ENCODE measurements at regions not wholly inside any gene's neighbourhood (a gene's known extent, or its start where the extent isn't known, plus 50 kb on each side); places are given as distances from the start of the nearest gene placed in this dataset.

- WGBS (ENCODE audit: insufficient coverage, insufficient replicate concordance, low lambda C conversion rate, missing lambda C conversion rate), result 24% methylated on average over 1 of the region's 1 CpG
- H3K4me1 ChIP-seq (ENCODE audit: control insufficient read depth, insufficient read depth, low read length), result no peaks in the 10 kb centered on the region
- POLR2A ChIA-PET, result no interaction called here
- H3K27ac ChIP-seq (ENCODE audit: control insufficient read depth, insufficient read depth), result no peak overlapping the region
- no peaks in the 10 kb centered on the region for H3K36me3 ChIP-seq (ENCODE audit: control insufficient read depth in 2 of 2, insufficient read depth in 2 of 2, low read length in 1 of 2)
- no peaks in the 10 kb centered on the region for H4K20me1 ChIP-seq (ENCODE audit: control insufficient read depth, insufficient read depth)
- H3K9ac ChIP-seq (ENCODE audit: control insufficient read depth, insufficient read depth, low read length), result no peak overlapping the region
- H3K4me3 ChIP-seq, result no peak overlapping the region
- H3K27me3 ChIP-seq (replicated peaks in 1 of 2; ENCODE audit: control insufficient read depth in 2 of 2, insufficient read depth in 2 of 2, low read length in 1 of 2), result no peaks in the 10 kb centered on the region
- SMC1A ChIA-PET (ENCODE audit: uncharacterized antibody, unreplicated experiment), result interaction anchor here (1.0 kb wide), 2 partner anchors 8 to 557 kb away, joined by 3 to 6 read pairs; no protein-coding TSS in a partner anchor
- ATAC-seq (no peak), FAIRE-seq (no peak), DNase-seq (ENCODE audit: low read depth, low spot score) (no peak)
- BruUV-seq (replicated peaks), result no TSS peak
- in situ Hi-C loops (cut with MboI) (no loop called here), intact Hi-C loops (cut with micrococcal nuclease; ENCODE audit: unreplicated experiment) (no loop called here)
- RAD21 ChIA-PET (ENCODE audit: unreplicated experiment), result no interaction called here
- CTCF ChIA-PET, result no interaction called here
- no peaks in the 10 kb centered on the region for H3K9me3 ChIP-seq (replicated peaks; ENCODE audit: control insufficient read depth, insufficient read depth, low read length)
- no peak overlapping the region for H3K4me2 ChIP-seq (ENCODE audit: control insufficient read depth, insufficient read depth)
- no peaks in the 10 kb centered on the region for H3K79me2 ChIP-seq (ENCODE audit: control insufficient read depth, insufficient read depth, low read length)
- H2AFZ ChIP-seq (ENCODE audit: control insufficient read depth, low read depth, low read length), result no peak overlapping the region
- TF ChIP-seq CTCF (IDR thresholded peaks at IDR 0.05 in 2 of 3, conservative IDR thresholded peaks at IDR 0.05 in 1 of 3; ENCODE audit: control insufficient read depth in 2 of 3, extremely low read depth in 1 of 3, insufficient read depth in 1 of 3, low read depth in 3 of 3, low read length in 3 of 3), result no peak
- no peak for TF ChIP-seq SMAD1 (IDR thresholded peaks at IDR 0.05; ENCODE audit: low read depth, partially characterized antibody)
- TF ChIP-seq RELB (IDR thresholded peaks at IDR 0.05; ENCODE audit: low read depth), result no peak
- TF ChIP-seq BMI1 (IDR thresholded peaks at IDR 0.05; ENCODE audit: borderline replicate concordance), result no peak
- TF ChIP-seq EED (IDR thresholded peaks at IDR 0.05; ENCODE audit: low read depth), result no peak
- TF ChIP-seq CEBPZ (IDR thresholded peaks at IDR 0.05; ENCODE audit: low read depth, low read length), result no peak
- TF ChIP-seq MXI1 (IDR thresholded peaks at IDR 0.05; ENCODE audit: low read depth, low read length), result no peak
- TF ChIP-seq KLF5 (IDR thresholded peaks at IDR 0.05; ENCODE audit: partially characterized antibody), result no peak
- no peak for TF ChIP-seq SIX5 (IDR thresholded peaks at IDR 0.05; ENCODE audit: low read depth, low read length, severe bottlenecking)
- TF ChIP-seq EP300 (IDR thresholded peaks at IDR 0.05; ENCODE audit: borderline replicate concordance in 1 of 2, control insufficient read depth in 1 of 2, low read depth in 2 of 2, low read length in 2 of 2), result no peak
- TF ChIP-seq MEF2B (IDR thresholded peaks at IDR 0.05; ENCODE audit: partially characterized antibody, poor library complexity, severe bottlenecking), result no peak
- TF ChIP-seq HCFC1 (IDR thresholded peaks at IDR 0.05; ENCODE audit: low read length), result no peak
- TF ChIP-seq ATF7 (IDR thresholded peaks at IDR 0.05; ENCODE audit: low read depth), result no peak
- no peak for TF ChIP-seq SIN3A (IDR thresholded peaks at IDR 0.05; ENCODE audit: low read depth, low read length)
- no peak for TF ChIP-seq RAD51 (IDR thresholded peaks at IDR 0.05)
Measured at GRCh38 chr6:88223298-88223697, 57.2 kb upstream of the CNR1 start.
